ENCODE measurements at regions not wholly inside any gene's neighbourhood (a gene's known extent, or its start where the extent isn't known, plus 50 kb on each side); places are given as distances from the start of the nearest gene placed in this dataset.

DNA sequence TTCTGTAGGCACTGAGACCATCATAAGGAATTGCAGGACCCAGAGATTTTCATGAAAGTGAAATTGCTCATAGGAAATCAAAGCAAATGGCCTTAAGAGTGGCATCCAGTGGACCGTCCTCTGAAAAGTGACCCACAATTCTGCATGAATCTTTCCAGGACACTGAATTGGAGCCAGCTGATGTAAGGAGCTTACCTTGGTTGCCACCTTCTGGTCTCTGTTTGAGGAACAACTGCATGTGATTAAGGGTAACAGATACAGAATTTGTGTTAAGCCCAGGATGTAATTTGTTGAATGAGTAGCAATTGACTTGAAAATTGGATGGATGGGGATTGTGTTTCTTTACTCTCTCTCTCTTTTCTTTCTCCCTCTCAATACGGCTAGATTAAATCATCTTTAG lies 49.9 kb upstream of the GAS1 start:
- no peak for DNase-seq
- Histone ChIP-seq H3K27ac (no peak overlapping the region), H3K4me3 (ENCODE audit: low read depth, low read length) (no peak overlapping the region), H3K36me3 (no peaks in the 10 kb centered on the region), H3K9me3 (ENCODE audit: severe bottlenecking) (no peaks in the 10 kb centered on the region), H3K27me3 (ENCODE audit: insufficient read depth, low read depth, severe bottlenecking) (peaks cover 20% of the 10 kb centered on the region)
- TF ChIP-seq, protein P1, sequence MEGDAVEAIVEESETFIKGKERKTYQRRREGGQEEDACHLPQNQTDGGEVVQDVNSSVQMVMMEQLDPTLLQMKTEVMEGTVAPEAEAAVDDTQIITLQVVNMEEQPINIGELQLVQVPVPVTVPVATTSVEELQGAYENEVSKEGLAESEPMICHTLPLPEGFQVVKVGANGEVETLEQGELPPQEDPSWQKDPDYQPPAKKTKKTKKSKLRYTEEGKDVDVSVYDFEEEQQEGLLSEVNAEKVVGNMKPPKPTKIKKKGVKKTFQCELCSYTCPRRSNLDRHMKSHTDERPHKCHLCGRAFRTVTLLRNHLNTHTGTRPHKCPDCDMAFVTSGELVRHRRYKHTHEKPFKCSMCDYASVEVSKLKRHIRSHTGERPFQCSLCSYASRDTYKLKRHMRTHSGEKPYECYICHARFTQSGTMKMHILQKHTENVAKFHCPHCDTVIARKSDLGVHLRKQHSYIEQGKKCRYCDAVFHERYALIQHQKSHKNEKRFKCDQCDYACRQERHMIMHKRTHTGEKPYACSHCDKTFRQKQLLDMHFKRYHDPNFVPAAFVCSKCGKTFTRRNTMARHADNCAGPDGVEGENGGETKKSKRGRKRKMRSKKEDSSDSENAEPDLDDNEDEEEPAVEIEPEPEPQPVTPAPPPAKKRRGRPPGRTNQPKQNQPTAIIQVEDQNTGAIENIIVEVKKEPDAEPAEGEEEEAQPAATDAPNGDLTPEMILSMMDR (IDR thresholded peaks at IDR 0.05; ENCODE audit: low read depth, low read length) = no peak

DNA sequence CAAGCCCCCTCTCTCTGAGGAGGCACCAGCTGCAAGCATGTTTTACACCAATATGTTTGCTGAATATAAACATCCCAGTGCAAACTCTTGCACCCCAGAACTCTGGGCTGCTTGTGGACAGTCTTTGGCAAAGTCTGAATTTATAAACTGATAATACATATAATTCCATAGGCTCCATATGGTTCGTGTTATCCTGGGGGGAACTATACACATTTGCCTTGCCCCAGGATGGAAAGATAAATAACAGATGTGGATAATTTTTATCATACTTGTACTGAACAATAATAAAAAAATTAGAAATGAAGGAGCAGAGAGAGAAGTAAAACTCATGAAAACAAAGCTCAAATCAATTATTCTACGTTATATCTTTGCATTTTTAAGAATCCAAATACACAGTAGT lies 50.6 kb upstream of the GAS1 start:
- Histone ChIP-seq H3K27ac (no peak overlapping the region), H3K36me3 (no peaks in the 10 kb centered on the region), H3K9me3 (ENCODE audit: severe bottlenecking) (no peaks in the 10 kb centered on the region), H3K4me3 (ENCODE audit: low read depth, low read length) (no peak overlapping the region), H3K27me3 (ENCODE audit: insufficient read depth, low read depth, severe bottlenecking) (peaks cover 28% of the 10 kb centered on the region)
- TF ChIP-seq, protein P1 (IDR thresholded peaks at IDR 0.05; ENCODE audit: low read depth, low read length) = no peak
- no peak for DNase-seq

DNA sequence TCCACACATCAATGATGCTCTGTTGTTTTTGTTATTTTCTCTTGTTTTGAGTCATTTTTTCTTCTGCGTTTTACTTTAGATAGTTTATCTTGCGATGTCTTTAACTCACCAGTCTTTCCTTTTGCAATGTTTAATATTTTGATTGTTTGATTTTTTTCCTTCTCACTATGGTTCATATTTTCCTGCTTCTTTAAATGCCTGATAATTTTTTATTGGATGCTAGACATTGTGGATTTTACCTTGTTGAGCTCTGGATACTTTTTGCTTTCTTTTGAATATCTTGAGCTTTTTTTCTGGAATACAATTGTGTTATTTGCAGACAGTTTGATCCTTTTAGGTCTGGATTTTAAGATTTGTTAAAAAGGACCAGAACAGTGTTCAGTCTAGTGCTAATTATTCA lies 55.2 kb upstream of the GAS1 start:
- Histone ChIP-seq H3K4me3 (ENCODE audit: low read depth, low read length) (no peak overlapping the region), H3K27ac (no peak overlapping the region), H3K27me3 (ENCODE audit: insufficient read depth, low read depth, severe bottlenecking) (peaks cover 44% of the 10 kb centered on the region), H3K9me3 (ENCODE audit: severe bottlenecking) (no peaks in the 10 kb centered on the region), H3K36me3 (no peaks in the 10 kb centered on the region)
- DNase-seq = no peak
- TF ChIP-seq, protein P1 (IDR thresholded peaks at IDR 0.05; ENCODE audit: low read depth, low read length) = no peak

DNA sequence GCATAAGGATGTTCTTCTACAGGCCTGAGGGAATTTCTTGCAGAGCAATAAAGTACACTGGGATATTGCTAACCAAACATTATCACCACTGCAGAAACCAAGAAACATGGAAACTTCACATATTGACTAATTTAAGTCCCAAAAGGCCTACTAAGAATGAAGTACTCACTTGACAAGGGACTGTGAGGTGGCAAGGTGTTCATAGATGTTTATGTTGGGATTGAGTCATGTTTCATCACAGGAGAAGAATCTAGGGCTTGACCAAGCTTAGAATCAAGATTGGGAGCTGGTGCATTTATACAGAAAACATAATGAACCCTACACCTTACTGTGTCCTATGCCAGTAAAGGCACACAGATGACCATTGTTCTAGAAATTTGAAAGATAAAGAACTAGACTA lies 56.7 kb upstream of the GAS1 start:
- TF ChIP-seq, protein P1 (IDR thresholded peaks at IDR 0.05; ENCODE audit: low read depth, low read length) = no peak
- Histone ChIP-seq H3K4me3 (ENCODE audit: low read depth, low read length) (no peak overlapping the region), H3K27me3 (ENCODE audit: insufficient read depth, low read depth, severe bottlenecking) (peaks cover 41% of the 10 kb centered on the region), H3K27ac (no peak overlapping the region), H3K36me3 (no peaks in the 10 kb centered on the region), H3K9me3 (ENCODE audit: severe bottlenecking) (no peaks in the 10 kb centered on the region)
- no peak for DNase-seq

DNA sequence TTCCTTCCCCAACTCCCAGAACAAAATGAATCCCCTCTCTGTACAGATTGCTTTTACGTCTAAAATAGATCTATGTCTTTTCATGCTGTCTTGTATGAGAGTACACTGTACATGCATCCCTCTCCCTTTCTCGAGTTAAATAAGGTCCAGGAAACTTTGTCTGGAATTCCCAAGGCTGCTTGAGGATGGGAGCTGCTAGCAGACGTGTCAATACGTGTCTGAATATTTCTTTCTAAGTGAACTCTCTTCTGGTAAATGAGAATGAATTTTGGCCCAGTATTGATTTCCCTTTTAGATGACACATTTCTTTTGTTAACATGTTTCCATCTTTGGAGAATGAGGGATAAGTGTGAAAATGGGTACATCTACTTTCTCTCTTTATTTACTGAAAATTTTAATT lies 59.6 kb upstream of the GAS1 start:
- peaks cover 44% of the 10 kb centered on the region for H3K27me3 ChIP-seq (ENCODE audit: insufficient read depth, low read depth, severe bottlenecking)
- TF ChIP-seq, protein P1 (IDR thresholded peaks at IDR 0.05; ENCODE audit: low read depth, low read length) = no peak
- no peak for DNase-seq
- H3K4me3 ChIP-seq (ENCODE audit: low read depth, low read length) = no peak overlapping the region
- H3K27ac ChIP-seq = no peak overlapping the region
- H3K9me3 ChIP-seq (ENCODE audit: severe bottlenecking) = no peaks in the 10 kb centered on the region
- no peaks in the 10 kb centered on the region for H3K36me3 ChIP-seq

DNA sequence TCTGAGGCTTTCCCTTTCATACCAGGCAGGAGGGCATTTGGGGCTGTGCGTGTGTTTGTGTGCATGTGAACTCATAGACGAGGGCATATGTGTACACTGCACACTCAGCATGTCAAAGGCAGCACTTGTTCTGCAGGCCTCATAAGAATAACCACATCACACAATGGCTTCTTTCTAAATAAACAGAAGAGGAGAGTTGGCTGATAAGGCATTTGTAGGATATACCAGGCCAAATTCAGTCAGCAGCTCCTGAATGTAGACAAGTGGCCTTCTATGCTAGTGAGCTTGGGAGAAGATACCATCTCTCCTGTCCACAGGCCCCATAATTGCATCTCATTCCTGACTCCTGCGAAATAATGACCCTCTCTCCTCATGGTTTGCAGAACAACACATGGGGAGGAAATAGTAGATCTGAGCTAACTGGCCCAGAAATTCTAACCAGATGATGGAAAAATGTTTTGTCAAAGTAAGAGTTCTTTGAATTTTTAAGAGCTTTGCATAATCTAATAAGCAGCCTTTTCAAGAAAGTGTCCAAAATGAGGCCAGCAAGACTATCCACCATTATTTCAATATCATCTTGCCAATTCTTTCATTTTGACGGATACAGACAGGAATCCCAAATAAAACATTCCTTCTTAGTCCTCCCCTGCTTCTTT lies 60.5 kb upstream of the GAS1 start:
- TF ChIP-seq, protein P1 (IDR thresholded peaks at IDR 0.05; ENCODE audit: low read depth, low read length) = no peak
- H3K27me3 ChIP-seq (ENCODE audit: insufficient read depth, low read depth, severe bottlenecking) = peaks cover 41% of the 10 kb centered on the region
- H3K27ac ChIP-seq = no peak overlapping the region
- no peak overlapping the region for H3K4me3 ChIP-seq (ENCODE audit: low read depth, low read length)
- H3K9me3 ChIP-seq (ENCODE audit: severe bottlenecking) = no peaks in the 10 kb centered on the region
- no peak for DNase-seq
- H3K36me3 ChIP-seq = no peaks in the 10 kb centered on the region
